HT1080 (cell line): ENCODE measurements at regions not wholly inside any gene's neighbourhood (a gene's known extent, or its start where the extent isn't known, plus 50 kb on each side); places are given as distances from the start of the nearest gene placed in this dataset.

Source experiments
- DNase-seq: peaks from one replicate; pipeline ENCODE4 v3.0.0-alpha.2; 2015; ENCODE audit warnings: low read depth

GRCh38 chr13:86201477-86201876 is 402.3 kb upstream of the SLITRK6 start:
- no peak for DNase-seq

GRCh38 chr13:86193281-86193680 is 394.1 kb upstream of the SLITRK6 start:
- no peak for DNase-seq

GRCh38 chr13:86188170-86188569 is 389.0 kb upstream of the SLITRK6 start:
- DNase-seq, result no peak

- DNase-seq, result no peak
Measured at GRCh38 chr13:86185636-86186035, 386.4 kb upstream of the SLITRK6 start.

- no peak for DNase-seq
Measured at GRCh38 chr13:86185107-86185506, 385.9 kb upstream of the SLITRK6 start.

- DNase-seq, result no peak
Measured at GRCh38 chr13:86174622-86175021, 375.4 kb upstream of the SLITRK6 start.

GRCh38 chr13:86172961-86173360 is 373.7 kb upstream of the SLITRK6 start:
- no peak for DNase-seq

- DNase-seq, result no peak
Measured at GRCh38 chr13:86161257-86161656, 362.0 kb upstream of the SLITRK6 start.

- DNase-seq, result no peak
Measured at GRCh38 chr13:86155756-86156155, 356.5 kb upstream of the SLITRK6 start.

- no peak for DNase-seq
Measured at GRCh38 chr13:86142080-86142479, 342.9 kb upstream of the SLITRK6 start.

- DNase-seq, result no peak
Measured at GRCh38 chr13:86135856-86136255, 336.6 kb upstream of the SLITRK6 start.

- DNase-seq, result no peak
Measured at GRCh38 chr13:86121881-86122280, 322.7 kb upstream of the SLITRK6 start.

GRCh38 chr13:86109107-86109506 is 309.9 kb upstream of the SLITRK6 start:
- DNase-seq, result no peak

- no peak for DNase-seq
Measured at GRCh38 chr13:86108334-86108733, 309.1 kb upstream of the SLITRK6 start.

GRCh38 chr13:86098511-86098910 is 299.3 kb upstream of the SLITRK6 start:
- DNase-seq, result no peak

GRCh38 chr13:86095351-86095750 is 296.1 kb upstream of the SLITRK6 start:
- no peak for DNase-seq

- DNase-seq, result no peak
Measured at GRCh38 chr13:86090181-86090580, 291.0 kb upstream of the SLITRK6 start.

- peak; percentile 62 for DNase-seq
Measured at GRCh38 chr13:86087244-86087643, 288.0 kb upstream of the SLITRK6 start.

- no peak for DNase-seq
Measured at GRCh38 chr13:86085890-86086289, 286.7 kb upstream of the SLITRK6 start.

GRCh38 chr13:86082121-86082520 is 282.9 kb upstream of the SLITRK6 start:
- no peak for DNase-seq

- no peak for DNase-seq
Measured at GRCh38 chr13:86080340-86080995, 281.2 kb upstream of the SLITRK6 start.

GRCh38 chr13:86066611-86067365 is 267.6 kb upstream of the SLITRK6 start:
- DNase-seq, result no peak

GRCh38 chr13:86052141-86052540 is 252.9 kb upstream of the SLITRK6 start:
- DNase-seq, result no peak
